H1 (cell line): ENCODE measurements at regions not wholly inside any gene's neighbourhood (a gene's known extent, or its start where the extent isn't known, plus 50 kb on each side); places are given as distances from the start of the nearest gene placed in this dataset.
"Not testable (repeated sequence)": the region's sequence is repeated elsewhere in the genome, so short reads cannot be mapped to it uniquely, and the experiment has no call there.

Source experiments
- CTCF ChIA-PET: fragments of 300-600 bp; sonication (Branson Sonifier 250); formaldehyde crosslinking; loops from one replicate; lab custom pipeline; 2021; ENCODE audit not compliant: partially characterized antibody; lab: Charles Lee
- POLR2A ChIA-PET: fragments of 300-600 bp; sonication (Branson Sonifier 250); formaldehyde crosslinking; loops from one replicate; lab custom pipeline; 2021; ENCODE audit warnings: inconsistent platforms; ENCODE audit not compliant: partially characterized antibody; lab: Charles Lee
- DNase-seq, 2 experiments: peaks; one replicate each; pipeline versions ENCODE4 v3.0.0 to v3.0.0-alpha.2; 2010 to 2022; ENCODE audit warnings: low spot score in 2 of 2, low read depth in 1 of 2, mixed read lengths in 1 of 2
- FAIRE-seq: peaks from 2 replicates; lab custom pipeline; 2011; peaks lifted over from hg19 to GRCh38; lab: Jason Lieb, UNC
- H2AFZ ChIP-seq: 2 replicates; pipeline ENCODE4 v1.8.1; 2012; ENCODE audit warnings: low read length, inconsistent platforms
- H2AK5ac ChIP-seq: 2 replicates; pipeline ENCODE4 v1.6.1; 2013; ENCODE audit warnings: low read depth, low read length
- H2BK120ac ChIP-seq: replicated peaks from 2 replicates; pipeline ENCODE3; 2013; ENCODE audit warnings: low read depth, low read length, inconsistent platforms
- H2BK12ac ChIP-seq: 2 replicates; pipeline ENCODE4 v1.6.1; 2013; ENCODE audit warnings: low read depth, low read length
- H2BK15ac ChIP-seq: 2 replicates; pipeline ENCODE4 v1.6.1; 2013; ENCODE audit warnings: low read length
- H2BK20ac ChIP-seq: 2 replicates; pipeline ENCODE4 v1.6.1; 2013; ENCODE audit warnings: low read length
- H2BK5ac ChIP-seq: 2 replicates; pipeline ENCODE4 v1.6.1; 2013; ENCODE audit warnings: low read depth, low read length
- H3K14ac ChIP-seq: 2 replicates; pipeline ENCODE4 v1.6.1; 2013; ENCODE audit warnings: inconsistent platforms; ENCODE audit not compliant: insufficient read length
- H3K18ac ChIP-seq: 2 replicates; pipeline ENCODE4 v1.6.1; 2013; ENCODE audit warnings: low read length; ENCODE audit errors: extremely low read depth
- H3K23ac ChIP-seq: 2 replicates; pipeline ENCODE4 v1.6.1; 2013; ENCODE audit warnings: inconsistent platforms; ENCODE audit not compliant: insufficient read length
- H3K23me2 ChIP-seq: 2 replicates; pipeline ENCODE4 v1.6.1; 2013; ENCODE audit warnings: low read depth, low read length
- H3K27ac ChIP-seq: 2 replicates; pipeline ENCODE4 v1.6.1; 2011; ENCODE audit warnings: low read depth, low read length, inconsistent platforms
- H3K27me3 ChIP-seq, 4 experiments: replicated peaks in 1 of 4; 1 replicate in 1 of 4; 2 replicates in 3 of 4; pipeline versions ENCODE4 v1.6.1 to v1.8.1; 2011 to 2013; ENCODE audit warnings: low read length in 3 of 4, mild to moderate bottlenecking in 3 of 4, inconsistent platforms in 2 of 4, mixed read lengths in 2 of 4, moderate library complexity in 1 of 4; ENCODE audit not compliant: control insufficient read depth in 3 of 4, insufficient read depth in 3 of 4; ENCODE audit errors: extremely low read depth in 1 of 4
- H3K36me3 ChIP-seq, 4 experiments: 2 replicates each; pipeline versions ENCODE4 v1.6.1 to v1.8.1; 2011 to 2013; ENCODE audit warnings: mild to moderate bottlenecking in 4 of 4, low read length in 3 of 4, moderate library complexity in 2 of 4, control low read depth in 1 of 4, inconsistent platforms in 1 of 4; ENCODE audit not compliant: insufficient read depth in 4 of 4, control insufficient read depth in 2 of 4
- H3K4ac ChIP-seq: replicated peaks from 2 replicates; pipeline ENCODE3; 2013; ENCODE audit warnings: low read length, low read depth, mixed read lengths, inconsistent platforms; ENCODE audit not compliant: insufficient read length
- H3K4me1 ChIP-seq, 4 experiments: replicated peaks in 1 of 4; 1 replicate in 1 of 4; 2 replicates in 3 of 4; pipeline versions ENCODE4 v1.6.1 to v1.8.1; 2011 to 2013; ENCODE audit warnings: low read length in 3 of 4, inconsistent platforms in 2 of 4, mixed read lengths in 1 of 4; ENCODE audit not compliant: insufficient read depth in 4 of 4, control insufficient read depth in 3 of 4
- H3K4me2 ChIP-seq, 2 experiments: 2 replicates each; pipeline versions ENCODE4 v1.6.1 to v1.8.1; 2011 to 2013; ENCODE audit warnings: low read depth in 2 of 2, low read length in 2 of 2, control low read depth in 1 of 2, inconsistent platforms in 1 of 2, mild to moderate bottlenecking in 1 of 2; ENCODE audit not compliant: insufficient read depth in 1 of 2
- H3K4me3 ChIP-seq, 4 experiments: fragments of 200-600, 300-600 bp in 1 of 4; sonication (generic), shearing (Covaris generic), sonication (Bioruptor Twin) in 1 of 4; 2 replicates each; pipeline versions ENCODE4 v1.5.1 to v1.8.1; 2011 to 2016; ENCODE audit warnings: low read length in 4 of 4, low read depth in 3 of 4, control low read depth in 2 of 4, inconsistent platforms in 2 of 4, mild to moderate bottlenecking in 2 of 4, mixed read lengths in 1 of 4, moderate library complexity in 1 of 4; ENCODE audit not compliant: insufficient read depth in 2 of 4; ENCODE audit errors: extremely low read depth in 1 of 4
- H3K56ac ChIP-seq: replicated peaks from 2 replicates; pipeline ENCODE3; 2013; ENCODE audit warnings: low read depth, mild to moderate bottlenecking, mixed read lengths, low read length, inconsistent platforms; ENCODE audit not compliant: insufficient read length
- H3K79me1 ChIP-seq: 2 replicates; pipeline ENCODE4 v1.6.1; 2013; ENCODE audit warnings: low read depth, low read length, control low read depth
- H3K79me2 ChIP-seq, 2 experiments: 2 replicates each; pipeline versions ENCODE4 v1.6.1 to v1.8.1; 2012 to 2013; ENCODE audit warnings: low read length in 2 of 2, mild to moderate bottlenecking in 2 of 2, inconsistent platforms in 1 of 2; ENCODE audit not compliant: insufficient read depth in 2 of 2, control insufficient read depth in 1 of 2
- H3K9ac ChIP-seq, 4 experiments: replicated peaks in 1 of 4; 1 replicate in 1 of 4; 2 replicates in 3 of 4; pipeline versions ENCODE4 v1.6.1 to v1.8.1; 2011 to 2013; ENCODE audit warnings: low read depth in 3 of 4, low read length in 3 of 4, control low read depth in 2 of 4, mild to moderate bottlenecking in 2 of 4, moderate library complexity in 2 of 4, inconsistent platforms in 1 of 4; ENCODE audit errors: extremely low read depth in 1 of 4
- H3K9me3 ChIP-seq, 2 experiments: 2 replicates each; pipeline versions ENCODE4 v1.6.1 to v1.8.1; 2012 to 2013; ENCODE audit warnings: mild to moderate bottlenecking in 2 of 2, moderate library complexity in 2 of 2, control low read depth in 1 of 2, inconsistent platforms in 1 of 2, low read depth in 1 of 2, low read length in 1 of 2, mixed read lengths in 1 of 2; ENCODE audit not compliant: insufficient read depth in 2 of 2
- H4K20me1 ChIP-seq, 2 experiments: replicated peaks in 1 of 2; 2 replicates each; pipeline versions ENCODE3 to v1.8.1; 2011 to 2013; ENCODE audit warnings: inconsistent platforms in 2 of 2, low read length in 2 of 2, mild to moderate bottlenecking in 1 of 2; ENCODE audit not compliant: insufficient read depth in 2 of 2, control insufficient read depth in 1 of 2
- H4K5ac ChIP-seq: 2 replicates; pipeline ENCODE4 v1.6.1; 2013; ENCODE audit warnings: low read length, low read depth, mixed read lengths, inconsistent platforms; ENCODE audit not compliant: insufficient read length
- H4K8ac ChIP-seq: 2 replicates; pipeline ENCODE4 v1.8.0; 2013; ENCODE audit warnings: mild to moderate bottlenecking, moderate library complexity, low read length, inconsistent platforms; ENCODE audit not compliant: insufficient read depth; ENCODE audit errors: extremely low read depth
- H4K91ac ChIP-seq: replicated peaks from 2 replicates; pipeline ENCODE3; 2013; ENCODE audit warnings: low read length, mixed read lengths, inconsistent platforms; ENCODE audit not compliant: insufficient read length
- POLR2AphosphoS5 ChIP-seq: IDR thresholded peaks from 2 replicates; pipeline ENCODE4 v1.6.1; 2011; ENCODE audit warnings: low read depth, low read length
- RAD21 ChIP-seq, 2 experiments: IDR thresholded peaks in 1 of 2; conservative IDR thresholded peaks in 1 of 2; 2 replicates each; pipeline ENCODE4 v1.6.1; 2011; ENCODE audit warnings: low read depth in 2 of 2, low read length in 2 of 2, improper control_type of control experiment in 1 of 2, inconsistent platforms in 1 of 2, mild to moderate bottlenecking in 1 of 2, moderate library complexity in 1 of 2
- TCF12 ChIP-seq: IDR thresholded peaks from 2 replicates; pipeline ENCODE4 v1.6.1; 2011; ENCODE audit warnings: low read depth, mild to moderate bottlenecking, low read length
- WGBS, 2 experiments: shearing (Covaris generic) in 1 of 2; methylation state at CpG; one replicate each; pipeline versions ENCODE4 v1.1.6 to v1.1.7; 2013 to 2015; ENCODE audit warnings: low lambda C conversion rate in 2 of 2, mixed read lengths in 2 of 2, inconsistent platforms in 1 of 2, low coverage in 1 of 2, missing lambda C conversion rate in 1 of 2; ENCODE audit not compliant: insufficient replicate concordance in 2 of 2, insufficient coverage in 1 of 2, insufficient read length in 1 of 2; ENCODE audit errors: extremely low coverage in 1 of 2, missing lambda C conversion rate in 1 of 2; 5-methylcytosine and 5-hydroxymethylcytosine counted together
- TF ChIP-seq, protein P1 (sequence below), 3 experiments: IDR thresholded peaks; 1 replicate in 2 of 3; 2 replicates in 1 of 3; pipeline versions ENCODE4 v1.5.1 to v1.6.1; 2011; ENCODE audit warnings: low read length in 3 of 3, mild to moderate bottlenecking in 3 of 3, inconsistent platforms in 2 of 3, low read depth in 1 of 3, moderate library complexity in 1 of 3; ENCODE audit not compliant: insufficient read depth in 1 of 3; ENCODE audit errors: control extremely low read depth in 1 of 3

DNA sequence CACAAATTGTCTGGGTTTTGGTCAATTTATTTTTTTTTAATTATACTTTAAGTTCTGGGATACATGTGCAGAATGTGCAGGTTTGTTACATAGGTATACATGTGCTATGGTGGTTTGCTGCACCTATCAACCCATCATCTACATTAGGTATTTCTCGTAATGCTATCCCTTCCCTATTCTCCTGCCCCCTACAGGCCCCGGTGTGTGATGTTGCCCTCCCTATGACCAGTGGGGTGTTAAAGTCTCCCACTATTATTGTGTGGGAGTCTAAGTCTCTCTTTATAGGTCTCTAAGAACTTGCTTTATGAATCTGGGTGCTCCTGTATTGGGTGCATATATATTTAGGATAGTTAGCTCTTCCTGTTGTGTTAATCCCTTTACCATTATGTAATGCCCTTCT lies 104.4 kb downstream of the HNMT start:
- not testable (repeated sequence) for H2BK120ac ChIP-seq, H2BK5ac ChIP-seq, H2BK20ac ChIP-seq, H4K20me1 ChIP-seq, H3K9ac ChIP-seq, H3K23ac ChIP-seq, H2AK5ac ChIP-seq, FAIRE-seq, H4K5ac ChIP-seq, H3K56ac ChIP-seq
- peaks cover 11 to 34% (median 22%) of the 10 kb centered on the region in 4 experiments for H3K27me3 ChIP-seq
- TF ChIP-seq RAD21 (IDR thresholded peaks at IDR 0.05 in 1 of 2, conservative IDR thresholded peaks at IDR 0.05 in 1 of 2; ENCODE audit: low read depth in 2 of 2, low read length in 2 of 2), result peak; percentile 3 to 15; a peak in 2 of 4 replicates
- TF ChIP-seq TCF12, result 0 out of 2 replicates have a peak, but pooled peaks have one; percentile 28
- TF ChIP-seq, protein P1, sequence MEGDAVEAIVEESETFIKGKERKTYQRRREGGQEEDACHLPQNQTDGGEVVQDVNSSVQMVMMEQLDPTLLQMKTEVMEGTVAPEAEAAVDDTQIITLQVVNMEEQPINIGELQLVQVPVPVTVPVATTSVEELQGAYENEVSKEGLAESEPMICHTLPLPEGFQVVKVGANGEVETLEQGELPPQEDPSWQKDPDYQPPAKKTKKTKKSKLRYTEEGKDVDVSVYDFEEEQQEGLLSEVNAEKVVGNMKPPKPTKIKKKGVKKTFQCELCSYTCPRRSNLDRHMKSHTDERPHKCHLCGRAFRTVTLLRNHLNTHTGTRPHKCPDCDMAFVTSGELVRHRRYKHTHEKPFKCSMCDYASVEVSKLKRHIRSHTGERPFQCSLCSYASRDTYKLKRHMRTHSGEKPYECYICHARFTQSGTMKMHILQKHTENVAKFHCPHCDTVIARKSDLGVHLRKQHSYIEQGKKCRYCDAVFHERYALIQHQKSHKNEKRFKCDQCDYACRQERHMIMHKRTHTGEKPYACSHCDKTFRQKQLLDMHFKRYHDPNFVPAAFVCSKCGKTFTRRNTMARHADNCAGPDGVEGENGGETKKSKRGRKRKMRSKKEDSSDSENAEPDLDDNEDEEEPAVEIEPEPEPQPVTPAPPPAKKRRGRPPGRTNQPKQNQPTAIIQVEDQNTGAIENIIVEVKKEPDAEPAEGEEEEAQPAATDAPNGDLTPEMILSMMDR (IDR thresholded peaks at IDR 0.05; ENCODE audit: control extremely low read depth in 1 of 3, insufficient read depth in 1 of 3, low read depth in 1 of 3, low read length in 3 of 3), result peak; percentile 18 to 40 (median 24); a peak in 3 of 4 replicates
- peak; percentile 77 for TF ChIP-seq POLR2AphosphoS5
- TF ChIP-seq, all 59 proteins: peak for 4; not testable (repeated sequence) for 55
- H2BK12ac ChIP-seq, H2AFZ ChIP-seq, H4K8ac ChIP-seq, DNase-seq, H3K79me2 ChIP-seq, H3K4ac ChIP-seq, H3K4me3 ChIP-seq, H3K14ac ChIP-seq, H3K4me2 ChIP-seq, H3K23me2 ChIP-seq, H3K27ac ChIP-seq, H4K91ac ChIP-seq, H3K36me3 ChIP-seq, H3K79me1 ChIP-seq, H2BK15ac ChIP-seq, H3K9me3 ChIP-seq, POLR2A ChIA-PET, H3K4me1 ChIP-seq, H3K18ac ChIP-seq: not testable (repeated sequence)
- WGBS, 2 experiments, result 60% methylated on average over 2 of the region's 2 CpGs; no CpG with 5 or more reads in 1 of the 2 experiments
- CTCF ChIA-PET, result interaction anchor here (0.6 kb wide), 1 partner anchor 308 kb away, joined by 3 read pairs; no protein-coding TSS in a partner anchor
